Esophagus muscularis mucosa (tissue), 4 donors: ENCODE measurements at regions not wholly inside any gene's neighbourhood (a gene's known extent, or its start where the extent isn't known, plus 50 kb on each side); places are given as distances from the start of the nearest gene placed in this dataset.

Experiments used
- DNase-seq: peaks from one replicate; pipeline ENCODE4 v3.0.0-alpha.2; 2017; ENCODE audit errors: extremely low spot score
- H3K27ac ChIP-seq, 4 donors: fragments of 200-600 bp; sonication (generic); replicated peaks in 1 of 4; 1 replicate in 3 of 4; 2 replicates in 1 of 4; pipeline ENCODE4 v1.5.1; 2016 to 2019; ENCODE audit warnings: mild to moderate bottlenecking in 1 of 4
- H3K27me3 ChIP-seq, 4 donors: fragments of 200-600 bp; sonication (generic); one replicate each; pipeline versions ENCODE4 v1.5.1 to v1.6.0; 2016 to 2019
- H3K36me3 ChIP-seq, 4 donors: fragments of 200-600 bp; sonication (generic); one replicate each; pipeline ENCODE4 v1.5.1; 2016 to 2019
- H3K4me1 ChIP-seq, 4 donors: fragments of 200-600 bp; sonication (generic); one replicate each; pipeline ENCODE4 v1.5.1; 2016 to 2019
- H3K4me3 ChIP-seq, 4 donors: fragments of 200-600 bp; sonication (generic); 1 replicate in 2 of 4; 2 replicates in 2 of 4; pipeline ENCODE4 v1.5.1; 2016 to 2019; ENCODE audit warnings: mild to moderate bottlenecking in 4 of 4, moderate library complexity in 1 of 4
- H3K9me3 ChIP-seq, 4 donors: fragments of 200-600 bp; sonication (generic); 1 replicate in 3 of 4; 2 replicates in 1 of 4; pipeline ENCODE4 v1.5.1; 2016 to 2019
- EP300 ChIP-seq: sonication (generic); formaldehyde crosslinking; IDR thresholded peaks from one replicate; pipeline ENCODE4 v1.6.1; 2017; ENCODE audit warnings: antibody characterized with exemption
- POLR2A ChIP-seq: fragments of 450-650 bp; IDR thresholded peaks from one replicate; pipeline ENCODE4 v1.6.1; 2017; ENCODE audit warnings: antibody characterized with exemption, moderate library complexity, mild to moderate bottlenecking, low read depth
- POLR2AphosphoS5 ChIP-seq, 2 donors: sonication (generic); formaldehyde crosslinking; IDR thresholded peaks; one replicate each; pipeline ENCODE4 v1.6.1; 2017; ENCODE audit warnings: antibody characterized with exemption in 2 of 2
- WGBS: methylation state at CpG from one replicate; pipeline ENCODE4 v1.1.5; 2018; 5-methylcytosine and 5-hydroxymethylcytosine counted together
- intact Hi-C: fragments of 100-400 bp; cut with DNase I; formaldehyde crosslinking; loops from one replicate; pipeline ENCODE4 v1.15.1; 2023
- TF ChIP-seq, protein P1 (sequence below), 3 experiments: fragments of 200-600 bp in 2 of 3; fragments of 450-650 bp in 1 of 3; sonication (generic) in 2 of 3; IDR thresholded peaks; one replicate each; pipeline ENCODE4 v1.5.1; 2017 to 2019; ENCODE audit warnings: antibody characterized with exemption in 3 of 3, mild to moderate bottlenecking in 2 of 3, moderate library complexity in 1 of 3

DNA sequence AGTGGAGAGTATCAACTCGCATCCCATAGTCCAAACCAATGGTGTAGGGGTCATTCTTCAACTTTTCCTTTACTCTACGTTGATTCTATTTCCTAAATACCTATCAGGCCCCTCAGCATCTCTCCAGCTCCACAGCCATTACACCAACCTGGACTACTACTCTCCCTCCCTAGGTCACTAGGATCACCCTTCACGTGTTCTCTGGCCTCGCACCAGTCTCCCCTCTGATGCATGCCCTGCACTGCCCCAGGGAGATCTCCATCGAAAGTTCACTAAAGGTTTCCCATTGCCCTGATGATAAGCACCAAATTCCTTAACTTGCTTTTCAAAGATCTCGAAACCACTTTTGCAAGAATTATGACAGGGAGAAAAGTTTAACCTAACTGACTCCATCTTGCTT, 421.5 kb downstream of the TSHZ3 start:
- WGBS: 93% methylated on average over 6 of the region's 6 CpGs
- Histone ChIP-seq H3K27ac (no peak overlapping the region), H3K27me3 (peaks cover 0 to 8% (median 0%) of the 10 kb centered on the region in 4 donors), H3K9me3 (peaks cover 0 to 8% (median 3%) of the 10 kb centered on the region in 4 donors), H3K36me3 (no peaks in the 10 kb centered on the region), H3K4me1 (peaks cover 0 to 6% (median 0%) of the 10 kb centered on the region in 4 donors), H3K4me3 (no peak overlapping the region)
- intact Hi-C loops: no loop called here
- peak; percentile 68 for DNase-seq
- no peak for TF ChIP-seq POLR2AphosphoS5 (IDR thresholded peaks at IDR 0.05)

- H3K36me3 ChIP-seq: no peaks in the 10 kb centered on the region
- intact Hi-C loops: no loop called here
- H3K4me1 ChIP-seq: peaks cover 0 to 6% (median 0%) of the 10 kb centered on the region in 4 donors
- no peak overlapping the region for H3K4me3 ChIP-seq
- H3K9me3 ChIP-seq: peaks cover 0 to 8% (median 3%) of the 10 kb centered on the region in 4 donors
- peaks cover 0 to 7% (median 0%) of the 10 kb centered on the region in 4 donors for H3K27me3 ChIP-seq
- 78% methylated on average over 10 of the region's 11 CpGs for WGBS
- no peak for TF ChIP-seq POLR2AphosphoS5 (IDR thresholded peaks at IDR 0.05)
- TF ChIP-seq EP300: no peak
- TF ChIP-seq POLR2A: no peak
- TF ChIP-seq, protein P1, sequence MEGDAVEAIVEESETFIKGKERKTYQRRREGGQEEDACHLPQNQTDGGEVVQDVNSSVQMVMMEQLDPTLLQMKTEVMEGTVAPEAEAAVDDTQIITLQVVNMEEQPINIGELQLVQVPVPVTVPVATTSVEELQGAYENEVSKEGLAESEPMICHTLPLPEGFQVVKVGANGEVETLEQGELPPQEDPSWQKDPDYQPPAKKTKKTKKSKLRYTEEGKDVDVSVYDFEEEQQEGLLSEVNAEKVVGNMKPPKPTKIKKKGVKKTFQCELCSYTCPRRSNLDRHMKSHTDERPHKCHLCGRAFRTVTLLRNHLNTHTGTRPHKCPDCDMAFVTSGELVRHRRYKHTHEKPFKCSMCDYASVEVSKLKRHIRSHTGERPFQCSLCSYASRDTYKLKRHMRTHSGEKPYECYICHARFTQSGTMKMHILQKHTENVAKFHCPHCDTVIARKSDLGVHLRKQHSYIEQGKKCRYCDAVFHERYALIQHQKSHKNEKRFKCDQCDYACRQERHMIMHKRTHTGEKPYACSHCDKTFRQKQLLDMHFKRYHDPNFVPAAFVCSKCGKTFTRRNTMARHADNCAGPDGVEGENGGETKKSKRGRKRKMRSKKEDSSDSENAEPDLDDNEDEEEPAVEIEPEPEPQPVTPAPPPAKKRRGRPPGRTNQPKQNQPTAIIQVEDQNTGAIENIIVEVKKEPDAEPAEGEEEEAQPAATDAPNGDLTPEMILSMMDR (IDR thresholded peaks at IDR 0.05): no peak
- no peak for DNase-seq
- no peak overlapping the region for H3K27ac ChIP-seq
These were observed 424.6 kb downstream of the TSHZ3 start for GRCh38 chr19:30924670-30925069.

DNA sequence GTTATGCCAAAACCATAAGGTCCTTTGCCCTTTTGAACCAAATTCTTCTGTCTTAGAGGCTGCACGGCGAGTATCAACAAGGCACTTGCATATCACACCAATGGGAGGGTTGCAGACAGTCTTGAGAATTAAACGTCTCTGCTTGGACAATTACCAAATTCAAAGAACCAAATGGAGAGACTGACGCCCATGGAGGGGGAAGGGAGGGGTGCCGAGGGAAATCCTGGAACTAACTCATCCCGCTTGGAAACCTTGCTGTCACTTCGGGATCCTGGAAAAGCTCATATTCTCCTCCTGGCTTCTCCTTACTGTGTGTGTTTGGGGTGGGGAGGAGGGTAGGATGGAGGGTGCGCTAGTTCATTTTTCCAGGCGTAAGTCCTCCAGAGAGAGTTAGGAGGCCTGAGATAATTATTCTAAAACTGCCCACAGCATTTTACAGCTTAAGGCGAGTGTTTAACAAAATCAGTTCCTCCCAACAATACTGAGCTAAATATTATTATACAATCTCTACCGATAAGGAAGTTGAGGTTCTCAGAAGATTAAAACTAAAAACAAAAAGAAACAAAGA, 425.1 kb downstream of the TSHZ3 start:
- peaks cover 0 to 8% (median 3%) of the 10 kb centered on the region in 4 donors for H3K9me3 ChIP-seq
- WGBS: 45% methylated on average over 11 of the region's 11 CpGs
- peaks cover 0 to 6% (median 0%) of the 10 kb centered on the region in 4 donors for H3K4me1 ChIP-seq
- no peaks in the 10 kb centered on the region for H3K36me3 ChIP-seq
- H3K4me3 ChIP-seq: no peak overlapping the region
- peaks cover 0 to 10% (median 0%) of the 10 kb centered on the region in 4 donors for H3K27me3 ChIP-seq
- H3K27ac ChIP-seq: no peak overlapping the region
- TF ChIP-seq EP300 (no peak), POLR2AphosphoS5 (IDR thresholded peaks at IDR 0.05) (no peak), POLR2A (no peak)
- TF ChIP-seq, protein P1 (IDR thresholded peaks at IDR 0.05): no peak
- intact Hi-C loops: no loop called here
- DNase-seq: no peak

DNA sequence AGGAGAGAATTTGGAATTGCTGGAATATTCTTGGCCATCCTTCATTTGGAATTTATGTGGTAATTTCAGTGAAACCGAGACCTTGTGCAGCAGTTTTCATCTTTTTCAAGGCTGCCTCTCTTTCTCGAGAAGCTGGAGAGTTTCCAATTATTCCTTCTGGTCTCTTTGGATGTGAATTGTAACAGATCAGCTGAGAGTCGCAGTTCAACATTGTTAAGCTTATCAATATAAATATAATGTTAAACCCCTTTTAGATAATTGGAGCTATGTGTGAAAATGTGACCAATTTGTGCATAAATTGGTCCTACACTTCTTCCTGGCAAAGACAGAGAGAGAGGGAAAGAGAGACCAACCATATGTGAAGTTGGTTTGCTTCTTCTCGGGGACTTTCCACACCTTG, 425.6 kb downstream of the TSHZ3 start:
- H3K4me3 ChIP-seq: no peak overlapping the region
- peaks cover 0 to 6% (median 0%) of the 10 kb centered on the region in 4 donors for H3K4me1 ChIP-seq
- DNase-seq: no peak
- H3K9me3 ChIP-seq: peaks cover 0 to 8% (median 3%) of the 10 kb centered on the region in 4 donors
- no peaks in the 10 kb centered on the region for H3K36me3 ChIP-seq
- peaks cover 0 to 12% (median 0%) of the 10 kb centered on the region in 4 donors for H3K27me3 ChIP-seq
- 66% methylated on average over 4 of the region's 4 CpGs for WGBS
- intact Hi-C loops: no loop called here
- H3K27ac ChIP-seq: no peak overlapping the region
- TF ChIP-seq POLR2A: no peak
- TF ChIP-seq, protein P1 (IDR thresholded peaks at IDR 0.05): no peak
- TF ChIP-seq POLR2AphosphoS5 (IDR thresholded peaks at IDR 0.05): no peak
- no peak for TF ChIP-seq EP300

DNA sequence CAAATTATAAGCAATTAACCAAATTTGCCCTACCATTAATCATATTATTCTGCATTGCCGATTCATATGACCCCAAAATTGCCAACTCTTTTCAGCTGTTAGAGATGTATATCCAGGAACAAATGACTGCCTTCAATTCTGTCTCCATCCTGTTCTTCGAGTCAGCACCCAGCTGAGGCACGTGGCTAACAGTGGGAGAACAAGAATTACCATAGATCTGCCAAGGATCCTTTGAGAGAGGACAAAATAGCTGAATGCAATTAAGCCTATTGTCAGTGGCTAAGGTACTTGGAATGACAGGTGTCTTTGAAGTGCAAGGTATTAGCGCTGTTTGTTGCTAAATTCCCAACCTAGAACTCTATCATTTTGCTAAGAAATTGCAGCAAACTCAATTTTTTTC, 426.1 kb downstream of the TSHZ3 start:
- TF ChIP-seq POLR2AphosphoS5 (IDR thresholded peaks at IDR 0.05): no peak
- TF ChIP-seq, protein P1 (IDR thresholded peaks at IDR 0.05): no peak
- no peak for TF ChIP-seq EP300
- TF ChIP-seq POLR2A: no peak
- peaks cover 0 to 12% (median 0%) of the 10 kb centered on the region in 4 donors for H3K27me3 ChIP-seq
- no peaks in the 10 kb centered on the region for H3K36me3 ChIP-seq

More for the DNA sequence above, 426.1 kb downstream of the TSHZ3 start:
- intact Hi-C loops: no loop called here
- Histone ChIP-seq H3K4me3 (no peak overlapping the region), H3K27ac (no peak overlapping the region), H3K9me3 (peaks cover 0 to 4% (median under 1%) of the 10 kb centered on the region in 4 donors), H3K4me1 (peaks cover 0 to 6% (median 0%) of the 10 kb centered on the region in 4 donors)
- WGBS: 82% methylated on average over 4 of the region's 4 CpGs
- no peak for DNase-seq
